Adrenal gland (tissue), 5 donors: ENCODE measurements at regions not wholly inside any gene's neighbourhood (a gene's known extent, or its start where the extent isn't known, plus 50 kb on each side); places are given as distances from the start of the nearest gene placed in this dataset.

Source experiments
- CTCF ChIP-seq, 6 experiments: fragments of 450-650 bp in 4 of 6; fragments of 200-600 bp in 2 of 6; sonication (generic) in 1 of 6; IDR thresholded peaks; 1 replicate in 5 of 6; 2 replicates in 1 of 6; pipeline versions ENCODE4 v1.5.1 to v1.8.0; 2016 to 2021; ENCODE audit warnings: antibody characterized with exemption in 6 of 6, mild to moderate bottlenecking in 2 of 6, moderate library complexity in 1 of 6
- POLR2A ChIP-seq, 2 donors: fragments of 450-650 bp; IDR thresholded peaks; one replicate each; pipeline ENCODE4 v1.6.1; 2017; ENCODE audit warnings: antibody characterized with exemption in 2 of 2, mild to moderate bottlenecking in 2 of 2, moderate library complexity in 1 of 2
- donor health status: DM: no; HTN: no; CAD: no.

DNA sequence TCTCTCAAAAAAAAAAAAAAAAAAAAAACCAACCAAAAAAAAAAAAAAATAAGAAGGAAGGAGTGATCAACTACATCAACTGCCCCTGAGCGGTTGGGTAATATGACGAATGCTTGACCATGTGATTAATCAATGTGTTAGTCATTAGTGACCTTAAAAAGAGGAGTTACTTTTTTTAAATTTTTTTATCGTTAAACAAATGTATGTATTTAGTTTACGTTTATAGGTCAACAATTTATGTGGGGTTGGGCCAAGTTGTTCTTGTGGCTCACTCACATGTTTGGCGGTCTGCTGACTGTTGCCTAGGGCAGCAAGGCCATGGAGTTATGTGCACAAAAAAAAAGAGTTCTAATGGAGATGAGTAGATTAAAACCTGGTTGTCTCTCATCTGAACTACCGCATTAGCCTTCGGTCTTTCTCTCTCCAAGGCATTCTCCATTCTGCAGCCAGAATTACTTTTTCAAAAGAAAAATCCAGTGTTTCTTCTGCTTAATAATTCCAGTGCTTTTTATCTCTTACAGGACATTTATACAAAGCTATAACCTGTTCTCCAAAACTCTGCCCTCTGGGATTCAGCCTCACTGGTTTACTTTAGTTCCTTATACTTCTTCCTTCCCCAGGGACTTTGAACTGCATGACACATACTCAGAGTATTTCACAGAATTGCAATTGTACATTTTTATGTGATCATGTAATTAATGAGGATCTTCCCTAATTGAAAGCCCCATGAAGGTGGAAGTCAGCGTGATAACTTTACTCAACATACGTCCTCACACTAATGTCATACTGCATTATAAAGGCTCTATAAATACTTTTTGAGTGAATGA lies 505.5 kb downstream of the ANKRD50 start:
- no peak for TF ChIP-seq CTCF (IDR thresholded peaks at IDR 0.05)
- no peak for TF ChIP-seq POLR2A (IDR thresholded peaks at IDR 0.05)
